Motor neuron (in vitro differentiated cells): ENCODE measurements at regions not wholly inside any gene's neighbourhood (a gene's known extent, or its start where the extent isn't known, plus 50 kb on each side); places are given as distances from the start of the nearest gene placed in this dataset.
"Not testable (repeated sequence)": the region's sequence is repeated elsewhere in the genome, so short reads cannot be mapped to it uniquely, and the experiment has no call there.

Experiments
- ATAC-seq, 8 experiments: fragments of 200-7000 bp; cut with Tn5 transposase; replicated peaks in 6 of 8; 2 replicates each; pipeline ENCODE4 v1.8.0; 2021; ENCODE audit warnings: mild to moderate bottlenecking in 8 of 8, moderate library complexity in 8 of 8
- H3K27ac ChIP-seq, 2 donors: fragments of 250-450 bp; sonication (Bioruptor Pico); 2 replicates each; pipeline ENCODE4 v1.9.0; 2021; ENCODE audit warnings: antibody characterized with exemption in 2 of 2, mild to moderate bottlenecking in 2 of 2, moderate library complexity in 1 of 2
- H3K4me1 ChIP-seq, 2 donors: fragments of 250-450 bp; sonication (Bioruptor Pico); replicated peaks in 1 of 2; 2 replicates each; pipeline ENCODE4 v1.6.1; 2021; ENCODE audit warnings: antibody characterized with exemption in 2 of 2, mild to moderate bottlenecking in 2 of 2, moderate library complexity in 1 of 2
- H3K4me3 ChIP-seq, 5 donors: fragments of 250-450 bp; sonication (Bioruptor Pico); 2 replicates each; pipeline ENCODE4 v1.9.0; 2021; ENCODE audit warnings: antibody characterized with exemption in 5 of 5, mild to moderate bottlenecking in 5 of 5, moderate library complexity in 4 of 5
- WGBS, 10 experiments: fragments of 450-650 bp; shearing (Covaris generic); methylation state at CpG; one replicate each; pipeline ENCODE4 v1.0.0; 2022; 5-methylcytosine and 5-hydroxymethylcytosine counted together
- in situ Hi-C, 9 experiments: fragments of 400-800 bp; cut with MboI; loops; one replicate each; pipeline ENCODE4 v1.15.0; 2021; ENCODE audit warnings: low sequenced_read_pairs in 9 of 9, low pct_unique_long_range_greater_than_20kb in 2 of 9; ENCODE audit not compliant: unreplicated experiment in 9 of 9

GRCh38 chr2:201946746-201947145, 86.9 kb upstream of the FZD7 start:
- ATAC-seq, H3K27ac ChIP-seq, H3K4me3 ChIP-seq, in situ Hi-C loops: not testable (repeated sequence)
- H3K4me1 ChIP-seq: peaks cover 8 to 11% of the 10 kb centered on the region in 2 donors
- 50 to 100% (median 100%) methylated on average over 1 to 4 of the region's 5 CpGs; no CpG with 5 or more reads in 3 of the 10 experiments for WGBS, 10 experiments

GRCh38 chr2:201947287-201947686, 86.4 kb upstream of the FZD7 start:
- no peak for ATAC-seq
- Histone ChIP-seq H3K27ac (no peak overlapping the region), H3K4me1 (peaks cover 10 to 13% of the 10 kb centered on the region in 2 donors), H3K4me3 (no peak overlapping the region)
- in situ Hi-C loops: no loop called here

GRCh38 chr2:201949181-201949926, 84.3 kb upstream of the FZD7 start:
- ATAC-seq: peak in 5 of 8 experiments; percentile 36 to 65 (median 50)
- Histone ChIP-seq H3K4me1 (peaks cover 13 to 19% of the 10 kb centered on the region in 2 donors), H3K4me3 (no peak overlapping the region), H3K27ac (no peak overlapping the region)
- WGBS, 10 experiments: 31 to 90% (median 58%) methylated on average over 3 to 10 of the region's 22 CpGs; no CpG with 5 or more reads in 1 of the 10 experiments
- in situ Hi-C loops: no loop called here

DNA sequence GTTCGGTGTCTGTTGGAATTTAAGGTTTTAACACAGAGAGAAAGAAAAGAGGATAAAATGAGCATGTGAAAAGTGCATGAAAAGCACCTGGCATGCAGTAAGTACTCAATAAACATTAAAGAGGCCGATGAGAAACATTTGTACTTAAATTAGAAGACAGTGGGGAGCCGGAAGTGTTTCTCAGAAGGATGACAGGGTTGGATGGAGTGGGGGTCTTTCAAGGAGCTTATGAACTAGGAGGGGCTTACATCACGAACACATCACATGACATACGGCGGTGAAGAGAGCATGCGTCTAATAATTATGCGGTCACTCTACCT, 83.8 kb upstream of the FZD7 start:
- WGBS, 10 experiments: 47 to 86% (median 73%) methylated on average over 1 to 8 of the region's 8 CpGs
- Histone ChIP-seq H3K27ac (no peak overlapping the region), H3K4me3 (no peak overlapping the region), H3K4me1 (peaks cover 13 to 19% of the 10 kb centered on the region in 2 donors)
- in situ Hi-C loops: no loop called here
- no peak for ATAC-seq

- no peak overlapping the region for H3K27ac ChIP-seq
- no peak overlapping the region for H3K4me3 ChIP-seq
- H3K4me1 ChIP-seq: peaks cover 13 to 19% of the 10 kb centered on the region in 2 donors
- in situ Hi-C loops: no loop called here
- no peak for ATAC-seq
- 0 to 100% (median 87%) methylated on average over 1 to 4 of the region's 6 CpGs; no CpG with 5 or more reads in 4 of the 10 experiments for WGBS, 10 experiments
Measured at GRCh38 chr2:201950606-201951005, 83.0 kb upstream of the FZD7 start.

DNA sequence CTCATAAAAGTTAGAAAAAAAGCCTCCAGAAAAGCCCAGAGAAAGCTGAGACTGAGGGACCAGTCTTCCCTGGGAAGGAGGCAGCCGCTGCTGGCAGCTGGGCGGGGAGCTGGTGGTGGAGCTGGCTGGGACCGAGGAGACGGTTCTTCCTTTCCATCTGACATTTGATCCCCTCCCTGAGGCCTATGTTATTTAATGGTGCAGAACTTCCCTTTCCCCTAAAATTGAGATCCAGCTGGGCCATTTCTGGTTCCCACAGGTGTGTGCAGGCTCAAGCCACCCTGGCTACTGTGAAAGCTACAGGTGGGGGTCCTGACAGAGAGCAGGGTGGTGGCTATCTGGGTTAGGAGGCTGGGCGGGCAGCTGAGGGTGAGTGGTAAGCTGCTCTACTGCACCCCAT, 81.5 kb upstream of the FZD7 start:
- Histone ChIP-seq H3K4me3 (no peak overlapping the region), H3K4me1 (peaks cover 13 to 19% of the 10 kb centered on the region in 2 donors), H3K27ac (no peak overlapping the region)
- 40 to 75% (median 54%) methylated on average over 1 to 4 of the region's 5 CpGs; no CpG with 5 or more reads in 6 of the 10 experiments for WGBS, 10 experiments
- ATAC-seq: peak in 3 of 8 experiments; percentile 31 to 57 (median 33)
- in situ Hi-C loops: no loop called here

DNA sequence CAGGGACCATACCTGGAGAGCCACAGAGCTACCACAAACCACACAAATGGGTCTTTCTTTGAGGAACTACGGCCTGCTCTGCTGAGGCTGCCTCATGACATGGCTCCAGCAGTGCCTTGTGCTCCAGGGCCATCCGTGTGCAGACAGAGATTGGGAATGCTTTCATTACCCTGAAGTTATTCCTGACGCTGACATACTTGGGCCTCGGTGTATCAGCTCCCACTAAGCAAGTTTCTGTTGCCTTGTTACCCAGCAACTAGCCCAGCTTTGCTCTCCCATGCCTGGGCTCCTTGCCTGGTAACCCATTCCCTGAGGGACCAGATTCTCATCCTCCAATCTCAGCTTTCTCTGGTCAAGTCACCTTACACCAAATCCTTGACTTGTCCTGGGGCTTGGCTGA, 80.3 kb upstream of the FZD7 start:
- in situ Hi-C loops: no loop called here
- Histone ChIP-seq H3K4me1 (peaks cover 13 to 19% of the 10 kb centered on the region in 2 donors), H3K27ac (no peak overlapping the region), H3K4me3 (no peak overlapping the region)
- 33 to 67% (median 57%) methylated on average over 2 of the region's 4 CpGs; no CpG with 5 or more reads in 7 of the 10 experiments for WGBS, 10 experiments
- peak in 4 of 8 experiments; percentile 24 to 90 (median 63) for ATAC-seq

GRCh38 chr2:201953880-201954279, 79.8 kb upstream of the FZD7 start:
- H3K4me3 ChIP-seq: no peak overlapping the region
- 50 to 80% methylated on average over 1 of the region's 4 CpGs; no CpG with 5 or more reads in 8 of the 10 experiments for WGBS, 10 experiments
- peak in 6 of 8 experiments; percentile 20 to 87 (median 46) for ATAC-seq

GRCh38 chr2:201955231-201955630, 78.4 kb upstream of the FZD7 start:
- Histone ChIP-seq H3K27ac (no peak overlapping the region), H3K4me3 (no peak overlapping the region), H3K4me1 (peaks cover 2 to 10% of the 10 kb centered on the region in 2 donors)
- no peak for ATAC-seq
- in situ Hi-C loops: no loop called here
- 0 to 93% (median 76%) methylated on average over 1 to 5 of the region's 5 CpGs; no CpG with 5 or more reads in 2 of the 10 experiments for WGBS, 10 experiments

More at GRCh38 chr2:201953880-201954279, 79.8 kb upstream of the FZD7 start:
- in situ Hi-C loops: no loop called here
- Histone ChIP-seq H3K4me1 (peaks cover 13 to 19% of the 10 kb centered on the region in 2 donors), H3K27ac (no peak overlapping the region)

DNA sequence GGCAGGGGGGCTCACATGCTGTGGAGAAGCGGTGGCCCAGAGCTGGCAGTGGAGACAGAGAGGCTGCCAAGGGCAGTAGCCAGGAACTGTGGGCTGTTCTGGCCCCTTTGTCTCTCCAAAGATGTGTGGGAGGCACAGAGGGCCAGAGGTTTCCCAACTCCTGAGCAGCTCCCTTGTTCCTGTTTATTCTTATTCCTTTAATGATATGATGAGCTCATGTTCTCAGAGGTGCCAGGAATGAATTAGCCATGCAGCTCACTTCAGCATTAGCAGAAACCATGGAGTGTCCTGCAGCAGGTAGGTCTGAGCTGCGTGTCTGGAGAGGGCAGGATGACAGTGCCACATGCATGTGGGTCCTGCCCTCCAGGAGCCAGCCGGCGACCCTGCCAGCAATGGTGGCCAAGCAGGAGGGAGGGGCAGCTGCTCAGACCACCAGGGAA, 77.9 kb upstream of the FZD7 start:
- in situ Hi-C loops: no loop called here
- WGBS, 10 experiments: 0 to 100% (median 70%) methylated on average over 1 to 3 of the region's 4 CpGs; no CpG with 5 or more reads in 7 of the 10 experiments
- H3K4me3 ChIP-seq: no peak overlapping the region
- no peak overlapping the region for H3K27ac ChIP-seq
- H3K4me1 ChIP-seq: peaks cover 2 to 10% of the 10 kb centered on the region in 2 donors
- peak in 3 of 8 experiments; percentile 29 to 37 (median 33) for ATAC-seq

GRCh38 chr2:201956361-201956760, 77.3 kb upstream of the FZD7 start:
- no peak for ATAC-seq
- WGBS, 10 experiments: 50 to 100% (median 80%) methylated on average over 1 to 6 of the region's 7 CpGs; no CpG with 5 or more reads in 3 of the 10 experiments
- Histone ChIP-seq H3K4me3 (no peak overlapping the region), H3K4me1 (peaks cover 2 to 10% of the 10 kb centered on the region in 2 donors), H3K27ac (no peak overlapping the region)
- in situ Hi-C loops: no loop called here

- no peak for ATAC-seq
- WGBS, 10 experiments: 17 to 100% (median 70%) methylated on average over 1 of the region's 1 CpG; no CpG with 5 or more reads in 2 of the 10 experiments
- peaks cover 0 to 10% of the 10 kb centered on the region in 2 donors for H3K4me1 ChIP-seq
- H3K4me3 ChIP-seq: no peak overlapping the region
- no peak overlapping the region for H3K27ac ChIP-seq
- in situ Hi-C loops: no loop called here
Measured at GRCh38 chr2:201957091-201957490, 76.6 kb upstream of the FZD7 start.

- Histone ChIP-seq H3K4me1 (peaks cover 18 to 20% of the 10 kb centered on the region in 2 donors), H3K27ac (no peak overlapping the region), H3K4me3 (no peak overlapping the region)
- 15 to 92% (median 69%) methylated on average over 2 to 4 of the region's 6 CpGs; no CpG with 5 or more reads in 2 of the 10 experiments for WGBS, 10 experiments
- in situ Hi-C loops: no loop called here
- no peak for ATAC-seq
Measured at GRCh38 chr2:201959198-201959597, 74.5 kb upstream of the FZD7 start.
